CD14-positive monocyte (primary cell): ENCODE measurements at regions not wholly inside any gene's neighbourhood (a gene's known extent, or its start where the extent isn't known, plus 50 kb on each side); places are given as distances from the start of the nearest gene placed in this dataset.
"Not testable (repeated sequence)": the region's sequence is repeated elsewhere in the genome, so short reads cannot be mapped to it uniquely, and the experiment has no call there.

Experiments
- DNase-seq, 3 donors: peaks; one replicate each; pipeline ENCODE4 v3.0.0-alpha.2; 2011 to 2022
- H2AFZ ChIP-seq: 2 replicates; pipeline ENCODE4 v1.6.0; 2012; ENCODE audit warnings: mild to moderate bottlenecking, low read depth, low read length, inconsistent platforms; ENCODE audit not compliant: insufficient read depth, poor library complexity, severe bottlenecking
- H3K27ac ChIP-seq, 2 donors: 1 replicate in 1 of 2; 2 replicates in 1 of 2; pipeline ENCODE4 v1.5.1; 2012 to 2013; ENCODE audit warnings: low read length in 2 of 2, control low read depth in 1 of 2, inconsistent platforms in 1 of 2, low read depth in 1 of 2, mild to moderate bottlenecking in 1 of 2
- H3K27me3 ChIP-seq, 2 donors: one replicate each; pipeline versions ENCODE4 v1.6.0 to v1.6.1; 2011 to 2013; ENCODE audit warnings: low read length in 2 of 2; ENCODE audit not compliant: control insufficient read depth in 2 of 2, insufficient read depth in 2 of 2
- H3K36me3 ChIP-seq, 2 donors: replicated peaks in 1 of 2; 1 replicate in 1 of 2; 2 replicates in 1 of 2; pipeline versions ENCODE4 v1.5.1 to v1.6.1; 2012 to 2013; ENCODE audit warnings: low read length in 2 of 2, control low read depth in 1 of 2, inconsistent platforms in 1 of 2, mild to moderate bottlenecking in 1 of 2; ENCODE audit not compliant: insufficient read depth in 2 of 2, control insufficient read depth in 1 of 2
- H3K4me1 ChIP-seq, 2 donors: 1 replicate in 1 of 2; 2 replicates in 1 of 2; pipeline versions ENCODE4 v1.5.1 to v1.6.1; 2012 to 2013; ENCODE audit warnings: low read length in 2 of 2, control low read depth in 1 of 2, inconsistent platforms in 1 of 2, mild to moderate bottlenecking in 1 of 2, moderate library complexity in 1 of 2; ENCODE audit not compliant: insufficient read depth in 2 of 2, control insufficient read depth in 1 of 2
- H3K4me2 ChIP-seq: replicated peaks from 2 replicates; pipeline ENCODE3; 2012; ENCODE audit warnings: low read length, moderate library complexity, mild to moderate bottlenecking; ENCODE audit not compliant: poor library complexity, severe bottlenecking; ENCODE audit errors: extremely low read depth
- H3K4me3 ChIP-seq, 3 experiments: fragments of 200-600 bp in 1 of 3; sonication (generic) in 1 of 3; replicated peaks in 1 of 3; 1 replicate in 2 of 3; 2 replicates in 1 of 3; pipeline ENCODE4 v1.5.1; 2011 to 2013; ENCODE audit warnings: low read length in 3 of 3, mild to moderate bottlenecking in 3 of 3, control low read depth in 2 of 3, low read depth in 2 of 3, inconsistent platforms in 1 of 3, moderate library complexity in 1 of 3
- H3K79me2 ChIP-seq: 2 replicates; pipeline ENCODE4 v1.6.0; 2012; ENCODE audit warnings: mild to moderate bottlenecking, control low read depth, inconsistent platforms, low read length, moderate library complexity; ENCODE audit not compliant: insufficient read depth
- H3K9ac ChIP-seq: 2 replicates; pipeline ENCODE4 v1.6.0; 2017; ENCODE audit warnings: low read length, mild to moderate bottlenecking; ENCODE audit not compliant: insufficient read depth, poor library complexity, severe bottlenecking
- H3K9me3 ChIP-seq, 2 donors: replicated peaks in 1 of 2; 1 replicate in 1 of 2; 2 replicates in 1 of 2; pipeline versions ENCODE4 v1.5.1 to v1.6.1; 2012 to 2013; ENCODE audit warnings: low read length in 2 of 2, control low read depth in 1 of 2; ENCODE audit not compliant: control insufficient read depth in 1 of 2, insufficient read depth in 1 of 2
- H4K20me1 ChIP-seq: 2 replicates; pipeline ENCODE4 v1.6.0; 2012; ENCODE audit warnings: mild to moderate bottlenecking, low read length, control low read depth, moderate library complexity; ENCODE audit not compliant: insufficient read depth
- H3K27ac Mint-ChIP-seq, 7 donors: one replicate each; pipeline ENCODE4 v1.8.0; 2020; ENCODE audit warnings: mild to moderate bottlenecking in 7 of 7, mixed read lengths in 7 of 7, moderate library complexity in 6 of 7, inconsistent platforms in 2 of 7
- H3K27me3 Mint-ChIP-seq, 3 donors: one replicate each; pipeline ENCODE4 v1.8.0; 2021 to 2022; ENCODE audit warnings: low read depth in 3 of 3, mild to moderate bottlenecking in 3 of 3, mixed read lengths in 3 of 3, moderate library complexity in 3 of 3, inconsistent platforms in 1 of 3
- H3K36me3 Mint-ChIP-seq, 2 donors: one replicate each; pipeline ENCODE4 v1.8.0; 2020; ENCODE audit warnings: mixed read lengths in 2 of 2, inconsistent platforms in 1 of 2, mild to moderate bottlenecking in 1 of 2
- H3K4me1 Mint-ChIP-seq: one replicate; pipeline ENCODE4 v1.8.0; 2020; ENCODE audit warnings: mild to moderate bottlenecking, mixed read lengths
- H3K4me3 Mint-ChIP-seq, 2 donors: one replicate each; pipeline ENCODE4 v1.8.0; 2020; ENCODE audit warnings: mild to moderate bottlenecking in 2 of 2, mixed read lengths in 2 of 2, moderate library complexity in 1 of 2
- H3K9me3 Mint-ChIP-seq, 7 donors: one replicate each; pipeline ENCODE4 v1.8.0; 2020 to 2022; ENCODE audit warnings: mixed read lengths in 7 of 7, mild to moderate bottlenecking in 6 of 7, moderate library complexity in 6 of 7, inconsistent platforms in 2 of 7
- CTCF ChIP-seq: fragments of 200-600 bp; IDR thresholded peaks from one replicate; pipeline ENCODE4 v1.8.0; 2022; ENCODE audit warnings: antibody characterized with exemption, mild to moderate bottlenecking
- WGBS: methylation state at CpG from one replicate; pipeline ENCODE4 v1.1.5; 2013; ENCODE audit warnings: missing lambda C conversion rate; ENCODE audit not compliant: insufficient coverage; 5-methylcytosine and 5-hydroxymethylcytosine counted together
- intact Hi-C, 2 donors: fragments of 100-400 bp; cut with micrococcal nuclease; formaldehyde crosslinking; loops; one replicate each; pipeline versions ENCODE4 v1.15.0 to v1.15.1; 2023

- Histone ChIP-seq H3K27ac (no peak overlapping the region), H3K4me2 (no peak overlapping the region), H3K4me1 (no peaks in the 10 kb centered on the region), H2AFZ (no peak overlapping the region), H3K36me3 (no peaks in the 10 kb centered on the region), H3K27me3 (no peaks in the 10 kb centered on the region), H3K9ac (no peak overlapping the region), H3K79me2 (no peaks in the 10 kb centered on the region), H3K9me3 (peaks cover 0 to 6% of the 10 kb centered on the region in 2 donors), H3K4me3 (no peak overlapping the region), H4K20me1 (no peaks in the 10 kb centered on the region)
- H3K9me3 Mint-ChIP-seq = peaks cover 2 to 17% (median 7%) of the 10 kb centered on the region in 7 donors
- intact Hi-C loops = no loop called here
- WGBS = 93% methylated on average over 3 of the region's 4 CpGs
- H3K4me1 Mint-ChIP-seq = peaks cover 8% of the 10 kb centered on the region
- H3K4me3 Mint-ChIP-seq = no peak overlapping the region
- H3K27ac Mint-ChIP-seq = no peak overlapping the region
- no peak for TF ChIP-seq CTCF
- DNase-seq = no peak
- H3K36me3 Mint-ChIP-seq = no peaks in the 10 kb centered on the region
- H3K27me3 Mint-ChIP-seq = peaks cover 0 to 1% (median 1%) of the 10 kb centered on the region in 3 donors
Measured at GRCh38 chr2:200125444-200126284, 170.3 kb downstream of the MAIP1 start.

GRCh38 chr2:200126285-200126670 is 170.9 kb downstream of the MAIP1 start:
- not testable (repeated sequence) for H3K4me3 Mint-ChIP-seq

GRCh38 chr2:200126680-200127079 is 171.3 kb downstream of the MAIP1 start:
- no CpG with 5 or more reads among the region's 2 CpGs for WGBS
- Mint-ChIP-seq H3K27ac (peak overlapping the region in 1 of 7 donors; percentile 36), H3K9me3 (peaks cover 2 to 14% (median 7%) of the 10 kb centered on the region in 7 donors)
- H3K4me3 ChIP-seq, H3K4me1 Mint-ChIP-seq, intact Hi-C loops, H3K36me3 ChIP-seq, H3K4me2 ChIP-seq, H3K27me3 Mint-ChIP-seq, H3K27ac ChIP-seq, H2AFZ ChIP-seq, H3K27me3 ChIP-seq, H3K79me2 ChIP-seq, H3K4me3 Mint-ChIP-seq, DNase-seq, H3K36me3 Mint-ChIP-seq, H3K4me1 ChIP-seq, H4K20me1 ChIP-seq, H3K9ac ChIP-seq, H3K9me3 ChIP-seq: not testable (repeated sequence)

More at GRCh38 chr2:200126285-200126670, 170.9 kb downstream of the MAIP1 start:
- H3K79me2 ChIP-seq, intact Hi-C loops, DNase-seq, H3K9ac ChIP-seq, H3K27me3 ChIP-seq, H3K4me2 ChIP-seq, H3K9me3 ChIP-seq, H3K4me3 ChIP-seq, H3K36me3 ChIP-seq, H3K27me3 Mint-ChIP-seq, H4K20me1 ChIP-seq, H3K4me1 Mint-ChIP-seq, H3K27ac Mint-ChIP-seq, H3K27ac ChIP-seq, H2AFZ ChIP-seq, H3K36me3 Mint-ChIP-seq, H3K4me1 ChIP-seq: not testable (repeated sequence)
- peaks cover 2 to 17% (median 7%) of the 10 kb centered on the region in 7 donors for H3K9me3 Mint-ChIP-seq
- WGBS = 37% methylated on average over 2 of the region's 2 CpGs
